ENCODE measurements at regions not wholly inside any gene's neighbourhood (a gene's known extent, or its start where the extent isn't known, plus 50 kb on each side); places are given as distances from the start of the nearest gene placed in this dataset.
A peak's percentile ranks its signal among the peaks of the same experiment; 100 is the strongest.

- Histone ChIP-seq H2AFZ (ENCODE audit: control insufficient read depth, low read length) (no peak overlapping the region), H3K36me3 (ENCODE audit: control insufficient read depth in 2 of 2, extremely low read depth in 1 of 2, insufficient read depth in 2 of 2, low read length in 2 of 2) (no peaks in the 10 kb centered on the region), H3K4me3 (ENCODE audit: control insufficient read depth in 2 of 3, extremely low read depth in 1 of 3, insufficient read depth in 2 of 3, low read depth in 1 of 3, low read length in 3 of 3) (no peak overlapping the region), H3K27me3 (ENCODE audit: control insufficient read depth, extremely low read depth, insufficient read depth, low read length) (no peaks in the 10 kb centered on the region), H3K27ac (ENCODE audit: control insufficient read depth, insufficient read depth, low read length) (no peak overlapping the region), H3K9ac (ENCODE audit: control insufficient read depth, extremely low read depth, insufficient read depth, low read length) (no peak overlapping the region), H3K9me3 (ENCODE audit: control insufficient read depth, low read depth, low read length) (no peaks in the 10 kb centered on the region), H3K9me1 (ENCODE audit: control insufficient read depth, extremely low read depth, insufficient read depth, low read length) (no peaks in the 10 kb centered on the region), H4K20me1 (ENCODE audit: control insufficient read depth, extremely low read depth, insufficient read depth, low read length) (no peaks in the 10 kb centered on the region), H3K79me2 (ENCODE audit: control insufficient read depth, insufficient read depth, low read length) (no peaks in the 10 kb centered on the region), H3K4me2 (ENCODE audit: control insufficient read depth, extremely low read depth, insufficient read depth, low read depth, low read length) (no peak overlapping the region), H3K4me1 (ENCODE audit: control insufficient read depth, extremely low read depth, insufficient read depth, low read length) (peaks cover 28% of the 10 kb centered on the region)
- FAIRE-seq (no peak), DNase-seq (ENCODE audit: low read depth, low spot score) (no peak)
- dilution Hi-C loops (cut with MboI; ENCODE audit: extremely low pct_ligation_motif_present, low sequenced_read_pairs), result no loop called here
- TF ChIP-seq, protein P1, sequence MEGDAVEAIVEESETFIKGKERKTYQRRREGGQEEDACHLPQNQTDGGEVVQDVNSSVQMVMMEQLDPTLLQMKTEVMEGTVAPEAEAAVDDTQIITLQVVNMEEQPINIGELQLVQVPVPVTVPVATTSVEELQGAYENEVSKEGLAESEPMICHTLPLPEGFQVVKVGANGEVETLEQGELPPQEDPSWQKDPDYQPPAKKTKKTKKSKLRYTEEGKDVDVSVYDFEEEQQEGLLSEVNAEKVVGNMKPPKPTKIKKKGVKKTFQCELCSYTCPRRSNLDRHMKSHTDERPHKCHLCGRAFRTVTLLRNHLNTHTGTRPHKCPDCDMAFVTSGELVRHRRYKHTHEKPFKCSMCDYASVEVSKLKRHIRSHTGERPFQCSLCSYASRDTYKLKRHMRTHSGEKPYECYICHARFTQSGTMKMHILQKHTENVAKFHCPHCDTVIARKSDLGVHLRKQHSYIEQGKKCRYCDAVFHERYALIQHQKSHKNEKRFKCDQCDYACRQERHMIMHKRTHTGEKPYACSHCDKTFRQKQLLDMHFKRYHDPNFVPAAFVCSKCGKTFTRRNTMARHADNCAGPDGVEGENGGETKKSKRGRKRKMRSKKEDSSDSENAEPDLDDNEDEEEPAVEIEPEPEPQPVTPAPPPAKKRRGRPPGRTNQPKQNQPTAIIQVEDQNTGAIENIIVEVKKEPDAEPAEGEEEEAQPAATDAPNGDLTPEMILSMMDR (optimal IDR thresholded peaks at IDR 0.05 in 1 of 3, IDR thresholded peaks at IDR 0.05 in 1 of 3, conservative IDR thresholded peaks at IDR 0.05 in 1 of 3; ENCODE audit: extremely low read depth in 1 of 3, insufficient read depth in 2 of 3, low read length in 3 of 3), result no peak
- no peak for TF ChIP-seq EZH2 (IDR thresholded peaks at IDR 0.05; ENCODE audit: low read length)
Measured at GRCh38 chr3:73813692-73814292, 189.1 kb upstream of the PDZRN3 start.

DNA sequence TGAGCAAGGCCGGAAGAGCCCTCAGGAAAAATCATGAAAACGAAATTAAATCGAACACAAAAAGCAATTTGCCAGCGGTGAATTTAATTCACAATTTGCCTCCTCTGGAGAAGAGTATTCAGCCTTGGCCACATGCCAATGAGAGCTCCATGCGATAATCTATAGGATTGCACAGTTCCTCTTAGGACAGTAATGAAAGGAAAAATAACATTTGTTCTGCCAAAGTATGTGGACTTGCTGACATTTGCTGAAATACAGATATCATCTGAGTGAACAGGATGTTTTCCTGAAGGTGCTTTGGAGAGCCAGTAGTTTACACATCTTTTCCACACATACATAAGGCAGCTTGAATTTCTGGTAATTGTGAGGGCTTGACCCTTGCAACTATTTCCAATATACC is 188.6 kb upstream of the PDZRN3 start:
- DNase-seq (ENCODE audit: low read depth, low spot score) (no peak), FAIRE-seq (peak; percentile 68)
- dilution Hi-C loops (cut with MboI; ENCODE audit: extremely low pct_ligation_motif_present, low sequenced_read_pairs), result no loop called here
- TF ChIP-seq, protein P1 (optimal IDR thresholded peaks at IDR 0.05 in 1 of 3, IDR thresholded peaks at IDR 0.05 in 1 of 3, conservative IDR thresholded peaks at IDR 0.05 in 1 of 3; ENCODE audit: extremely low read depth in 1 of 3, insufficient read depth in 2 of 3, low read length in 3 of 3), result no peak
- no peak for TF ChIP-seq EZH2 (IDR thresholded peaks at IDR 0.05; ENCODE audit: low read length)
- Histone ChIP-seq H4K20me1 (ENCODE audit: control insufficient read depth, extremely low read depth, insufficient read depth, low read length) (no peaks in the 10 kb centered on the region), H3K27me3 (ENCODE audit: control insufficient read depth, extremely low read depth, insufficient read depth, low read length) (no peaks in the 10 kb centered on the region), H2AFZ (ENCODE audit: control insufficient read depth, low read length) (peak overlapping the region; percentile 49), H3K9me1 (ENCODE audit: control insufficient read depth, extremely low read depth, insufficient read depth, low read length) (no peaks in the 10 kb centered on the region), H3K36me3 (ENCODE audit: control insufficient read depth in 2 of 2, extremely low read depth in 1 of 2, insufficient read depth in 2 of 2, low read length in 2 of 2) (no peaks in the 10 kb centered on the region), H3K27ac (ENCODE audit: control insufficient read depth, insufficient read depth, low read length) (no peak overlapping the region), H3K4me3 (ENCODE audit: control insufficient read depth in 2 of 3, extremely low read depth in 1 of 3, insufficient read depth in 2 of 3, low read depth in 1 of 3, low read length in 3 of 3) (no peak overlapping the region), H3K9ac (ENCODE audit: control insufficient read depth, extremely low read depth, insufficient read depth, low read length) (no peak overlapping the region), H3K4me2 (ENCODE audit: control insufficient read depth, extremely low read depth, insufficient read depth, low read depth, low read length) (peak overlapping the region; percentile 51), H3K79me2 (ENCODE audit: control insufficient read depth, insufficient read depth, low read length) (no peaks in the 10 kb centered on the region), H3K9me3 (ENCODE audit: control insufficient read depth, low read depth, low read length) (no peaks in the 10 kb centered on the region), H3K4me1 (ENCODE audit: control insufficient read depth, extremely low read depth, insufficient read depth, low read length) (peaks cover 32% of the 10 kb centered on the region)
